ENCODE measurements at regions not wholly inside any gene's neighbourhood (a gene's known extent, or its start where the extent isn't known, plus 50 kb on each side); places are given as distances from the start of the nearest gene placed in this dataset.

DNA sequence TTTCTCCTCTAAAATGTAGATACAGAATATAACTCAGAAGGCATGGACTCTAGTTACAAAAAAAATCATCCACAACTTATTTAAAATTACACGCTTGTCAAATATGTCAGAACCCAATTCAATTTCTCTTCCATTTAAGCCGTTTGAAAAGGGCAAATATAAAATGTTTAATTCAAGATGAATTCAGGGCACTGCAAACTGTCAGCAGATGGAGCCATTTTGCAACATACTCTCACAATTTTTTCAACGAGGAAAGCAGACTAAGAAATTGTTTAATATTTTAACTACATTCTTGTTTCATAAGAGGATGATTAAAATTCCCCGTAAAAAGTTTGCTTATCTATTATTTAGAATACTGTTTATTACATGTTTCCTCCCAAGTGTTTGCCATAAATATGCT, 321.3 kb upstream of the CPXCR1 start:
- H3K27me3 ChIP-seq (ENCODE audit: insufficient read depth): no peaks in the 10 kb centered on the region

DNA sequence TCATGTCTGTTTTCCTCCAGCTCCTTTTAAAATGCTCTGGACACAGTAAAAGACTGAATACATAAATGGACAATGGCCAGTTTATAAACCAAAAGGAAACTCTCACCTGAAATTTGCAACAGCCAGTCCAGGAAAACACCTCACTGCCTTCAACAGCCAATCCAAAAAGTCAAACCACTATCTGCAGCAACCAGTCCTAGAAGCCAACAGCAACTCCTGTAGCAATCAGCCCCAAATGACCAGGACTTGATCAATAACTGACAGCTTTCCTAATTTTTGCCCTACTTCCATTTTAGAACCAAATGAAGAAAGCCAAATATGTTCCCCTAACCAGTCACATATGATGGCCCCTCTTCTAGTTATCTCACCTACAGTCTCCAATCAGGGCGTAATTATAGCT, 309.5 kb upstream of the CPXCR1 start:
- H3K36me3 Mint-ChIP-seq (ENCODE audit: low read depth): peaks cover 3% of the 10 kb centered on the region; the same call in 1 of the 3 replicates
- no peaks in the 10 kb centered on the region for H3K4me1 Mint-ChIP-seq
- TF ChIP-seq EZH2phosphoT487 (IDR thresholded peaks at IDR 0.05; ENCODE audit: unreplicated experiment): no peak
- TF ChIP-seq STAT1 (IDR thresholded peaks at IDR 0.05; ENCODE audit: unreplicated experiment): no peak
- TF ChIP-seq JUNB (IDR thresholded peaks at IDR 0.05; ENCODE audit: unreplicated experiment): no peak
- no peak for TF ChIP-seq EZH2 (IDR thresholded peaks at IDR 0.05; ENCODE audit: low read depth, unreplicated experiment)
- TF ChIP-seq, protein P1, sequence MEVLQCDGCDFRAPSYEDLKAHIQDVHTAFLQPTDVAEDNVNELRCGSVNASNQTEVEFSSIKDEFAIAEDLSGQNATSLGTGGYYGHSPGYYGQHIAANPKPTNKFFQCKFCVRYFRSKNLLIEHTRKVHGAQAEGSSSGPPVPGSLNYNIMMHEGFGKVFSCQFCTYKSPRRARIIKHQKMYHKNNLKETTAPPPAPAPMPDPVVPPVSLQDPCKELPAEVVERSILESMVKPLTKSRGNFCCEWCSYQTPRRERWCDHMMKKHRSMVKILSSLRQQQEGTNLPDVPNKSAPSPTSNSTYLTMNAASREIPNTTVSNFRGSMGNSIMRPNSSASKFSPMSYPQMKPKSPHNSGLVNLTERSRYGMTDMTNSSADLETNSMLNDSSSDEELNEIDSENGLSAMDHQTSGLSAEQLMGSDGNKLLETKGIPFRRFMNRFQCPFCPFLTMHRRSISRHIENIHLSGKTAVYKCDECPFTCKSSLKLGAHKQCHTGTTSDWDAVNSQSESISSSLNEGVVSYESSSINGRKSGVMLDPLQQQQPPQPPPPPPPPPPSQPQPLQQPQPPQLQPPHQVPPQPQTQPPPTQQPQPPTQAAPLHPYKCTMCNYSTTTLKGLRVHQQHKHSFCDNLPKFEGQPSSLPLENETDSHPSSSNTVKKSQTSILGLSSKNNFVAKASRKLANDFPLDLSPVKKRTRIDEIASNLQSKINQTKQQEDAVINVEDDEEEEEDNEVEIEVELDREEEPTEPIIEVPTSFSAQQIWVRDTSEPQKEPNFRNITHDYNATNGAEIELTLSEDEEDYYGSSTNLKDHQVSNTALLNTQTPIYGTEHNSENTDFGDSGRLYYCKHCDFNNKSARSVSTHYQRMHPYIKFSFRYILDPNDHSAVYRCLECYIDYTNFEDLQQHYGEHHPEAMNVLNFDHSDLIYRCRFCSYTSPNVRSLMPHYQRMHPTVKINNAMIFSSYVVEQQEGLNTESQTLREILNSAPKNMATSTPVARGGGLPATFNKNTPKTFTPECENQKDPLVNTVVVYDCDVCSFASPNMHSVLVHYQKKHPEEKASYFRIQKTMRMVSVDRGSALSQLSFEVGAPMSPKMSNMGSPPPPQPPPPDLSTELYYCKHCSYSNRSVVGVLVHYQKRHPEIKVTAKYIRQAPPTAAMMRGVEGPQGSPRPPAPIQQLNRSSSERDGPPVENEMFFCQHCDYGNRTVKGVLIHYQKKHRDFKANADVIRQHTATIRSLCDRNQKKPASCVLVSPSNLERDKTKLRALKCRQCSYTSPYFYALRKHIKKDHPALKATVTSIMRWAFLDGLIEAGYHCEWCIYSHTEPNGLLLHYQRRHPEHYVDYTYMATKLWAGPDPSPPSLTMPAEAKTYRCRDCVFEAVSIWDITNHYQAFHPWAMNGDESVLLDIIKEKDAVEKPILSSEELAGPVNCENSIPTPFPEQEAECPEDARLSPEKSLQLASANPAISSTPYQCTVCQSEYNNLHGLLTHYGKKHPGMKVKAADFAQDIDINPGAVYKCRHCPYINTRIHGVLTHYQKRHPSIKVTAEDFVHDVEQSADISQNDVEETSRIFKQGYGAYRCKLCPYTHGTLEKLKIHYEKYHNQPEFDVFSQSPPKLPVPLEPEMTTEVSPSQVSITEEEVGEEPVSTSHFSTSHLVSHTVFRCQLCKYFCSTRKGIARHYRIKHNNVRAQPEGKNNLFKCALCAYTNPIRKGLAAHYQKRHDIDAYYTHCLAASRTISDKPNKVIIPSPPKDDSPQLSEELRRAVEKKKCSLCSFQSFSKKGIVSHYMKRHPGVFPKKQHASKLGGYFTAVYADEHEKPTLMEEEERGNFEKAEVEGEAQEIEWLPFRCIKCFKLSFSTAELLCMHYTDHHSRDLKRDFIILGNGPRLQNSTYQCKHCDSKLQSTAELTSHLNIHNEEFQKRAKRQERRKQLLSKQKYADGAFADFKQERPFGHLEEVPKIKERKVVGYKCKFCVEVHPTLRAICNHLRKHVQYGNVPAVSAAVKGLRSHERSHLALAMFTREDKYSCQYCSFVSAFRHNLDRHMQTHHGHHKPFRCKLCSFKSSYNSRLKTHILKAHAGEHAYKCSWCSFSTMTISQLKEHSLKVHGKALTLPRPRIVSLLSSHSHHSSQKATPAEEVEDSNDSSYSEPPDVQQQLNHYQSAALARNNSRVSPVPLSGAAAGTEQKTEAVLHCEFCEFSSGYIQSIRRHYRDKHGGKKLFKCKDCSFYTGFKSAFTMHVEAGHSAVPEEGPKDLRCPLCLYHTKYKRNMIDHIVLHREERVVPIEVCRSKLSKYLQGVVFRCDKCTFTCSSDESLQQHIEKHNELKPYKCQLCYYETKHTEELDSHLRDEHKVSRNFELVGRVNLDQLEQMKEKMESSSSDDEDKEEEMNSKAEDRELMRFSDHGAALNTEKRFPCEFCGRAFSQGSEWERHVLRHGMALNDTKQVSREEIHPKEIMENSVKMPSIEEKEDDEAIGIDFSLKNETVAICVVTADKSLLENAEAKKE (CRISPR knock-in tag; IDR thresholded peaks at IDR 0.05): no peak
- no peak for TF ChIP-seq POLR2AphosphoS5 (IDR thresholded peaks at IDR 0.05; ENCODE audit: low read depth)
- TF ChIP-seq, protein P2, sequence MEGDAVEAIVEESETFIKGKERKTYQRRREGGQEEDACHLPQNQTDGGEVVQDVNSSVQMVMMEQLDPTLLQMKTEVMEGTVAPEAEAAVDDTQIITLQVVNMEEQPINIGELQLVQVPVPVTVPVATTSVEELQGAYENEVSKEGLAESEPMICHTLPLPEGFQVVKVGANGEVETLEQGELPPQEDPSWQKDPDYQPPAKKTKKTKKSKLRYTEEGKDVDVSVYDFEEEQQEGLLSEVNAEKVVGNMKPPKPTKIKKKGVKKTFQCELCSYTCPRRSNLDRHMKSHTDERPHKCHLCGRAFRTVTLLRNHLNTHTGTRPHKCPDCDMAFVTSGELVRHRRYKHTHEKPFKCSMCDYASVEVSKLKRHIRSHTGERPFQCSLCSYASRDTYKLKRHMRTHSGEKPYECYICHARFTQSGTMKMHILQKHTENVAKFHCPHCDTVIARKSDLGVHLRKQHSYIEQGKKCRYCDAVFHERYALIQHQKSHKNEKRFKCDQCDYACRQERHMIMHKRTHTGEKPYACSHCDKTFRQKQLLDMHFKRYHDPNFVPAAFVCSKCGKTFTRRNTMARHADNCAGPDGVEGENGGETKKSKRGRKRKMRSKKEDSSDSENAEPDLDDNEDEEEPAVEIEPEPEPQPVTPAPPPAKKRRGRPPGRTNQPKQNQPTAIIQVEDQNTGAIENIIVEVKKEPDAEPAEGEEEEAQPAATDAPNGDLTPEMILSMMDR (conservative IDR thresholded peaks at IDR 0.05; ENCODE audit: low read depth in 2 of 2): no peak
- no peak for TF ChIP-seq NANOG (IDR thresholded peaks at IDR 0.05; ENCODE audit: borderline replicate concordance)
- no peak for TF ChIP-seq ZNF331 (CRISPR knock-in tag; IDR thresholded peaks at IDR 0.05; ENCODE audit: low read depth)
- no peak for TF ChIP-seq ZNF114 (CRISPR knock-in tag; IDR thresholded peaks at IDR 0.05)

More for the DNA sequence above, 321.3 kb upstream of the CPXCR1 start:
- Histone ChIP-seq H4K20me1 (replicated peaks; ENCODE audit: insufficient read depth) (no peaks in the 10 kb centered on the region), H2AFZ (no peak overlapping the region), H3F3A (replicated peaks; ENCODE audit: low read depth) (no peaks in the 10 kb centered on the region), H3K4me1 (ENCODE audit: insufficient read depth) (no peaks in the 10 kb centered on the region), H3K36me3 (ENCODE audit: insufficient read depth) (no peaks in the 10 kb centered on the region), H3K79me2 (replicated peaks; ENCODE audit: insufficient read depth) (no peaks in the 10 kb centered on the region), H3K27ac (ENCODE audit: low read depth) (no peak overlapping the region), H3K9me2 (ENCODE audit: insufficient read depth) (no peaks in the 10 kb centered on the region), H3K4me3 (no peak overlapping the region), H3K4me2 (no peak overlapping the region)
- Mint-ChIP-seq H3K27ac (no peak overlapping the region), H3K27me3 (ENCODE audit: insufficient read depth, low read depth, poor library complexity) (no peaks in the 10 kb centered on the region), H3K4me3 (no peak overlapping the region), H3K9me3 (no peaks in the 10 kb centered on the region), H3K36me3 (ENCODE audit: low read depth) (no peaks in the 10 kb centered on the region), H3K4me1 (no peaks in the 10 kb centered on the region)
- ATAC-seq (no peak), DNase-seq (ENCODE audit: low spot score) (peak; percentile 5)
- TF ChIP-seq, protein P2 (conservative IDR thresholded peaks at IDR 0.05; ENCODE audit: low read depth in 2 of 2): peak; percentile 33 to 42
- TF ChIP-seq STAT1 (IDR thresholded peaks at IDR 0.05; ENCODE audit: unreplicated experiment): no peak

More for the DNA sequence above, 309.5 kb upstream of the CPXCR1 start:
- Mint-ChIP-seq H3K27ac (no peak overlapping the region), H3K4me3 (no peak overlapping the region), H3K9me3 (peaks cover 6% of the 10 kb centered on the region; the same call in 2 of the 3 replicates), H3K27me3 (ENCODE audit: insufficient read depth, low read depth, poor library complexity) (no peaks in the 10 kb centered on the region)
- Histone ChIP-seq H3K79me2 (replicated peaks; ENCODE audit: insufficient read depth) (no peaks in the 10 kb centered on the region), H2AFZ (no peak overlapping the region), H3K9me2 (ENCODE audit: insufficient read depth) (no peaks in the 10 kb centered on the region), H3K4me3 (no peak overlapping the region), H3K27ac (ENCODE audit: low read depth) (no peak overlapping the region), H4K20me1 (replicated peaks; ENCODE audit: insufficient read depth) (no peaks in the 10 kb centered on the region), H3K27me3 (ENCODE audit: insufficient read depth) (no peaks in the 10 kb centered on the region), H3K4me2 (no peak overlapping the region), H3K4me1 (ENCODE audit: insufficient read depth) (no peaks in the 10 kb centered on the region), H3K36me3 (ENCODE audit: insufficient read depth) (no peaks in the 10 kb centered on the region), H3F3A (replicated peaks; ENCODE audit: low read depth) (no peaks in the 10 kb centered on the region)
- DNase-seq (ENCODE audit: low spot score) (no peak), ATAC-seq (no peak)

Measured in GM23338 (cell line).